ENCODE measurements at regions not wholly inside any gene's neighbourhood (a gene's known extent, or its start where the extent isn't known, plus 50 kb on each side); places are given as distances from the start of the nearest gene placed in this dataset.

DNA sequence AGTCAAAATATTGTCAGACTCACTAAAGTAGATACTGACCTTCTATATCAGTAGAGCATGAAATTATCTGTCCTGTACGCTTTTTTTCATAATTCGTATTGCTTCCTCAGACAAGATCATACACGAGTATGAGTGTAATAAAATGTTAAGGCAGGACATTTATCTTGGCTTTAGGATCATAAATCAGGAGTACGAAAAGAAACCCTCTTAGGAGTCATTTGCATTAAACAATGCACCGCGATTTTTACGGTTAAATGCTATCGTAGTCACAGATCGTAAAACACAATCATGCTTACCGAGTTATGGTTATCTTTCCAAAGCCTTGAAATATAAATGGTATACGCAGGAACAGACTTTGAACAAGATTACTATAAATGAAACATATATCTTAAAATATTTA lies 510.3 kb upstream of the ROBO1 start:
- intact Hi-C loops (cut with DNase I): no loop called here
- Histone ChIP-seq H3K27ac (no peak overlapping the region), H3K9me3 (replicated peaks in 1 of 3) (no peaks in the 10 kb centered on the region), H3K36me3 (replicated peaks in 1 of 2) (no peaks in the 10 kb centered on the region), H3K27me3 (no peaks in the 10 kb centered on the region), H3K4me1 (replicated peaks in 1 of 2) (no peaks in the 10 kb centered on the region), H3K4me3 (no peak overlapping the region)
- 84 to 91% (median 88%) methylated on average over 11 of the region's 11 CpGs for WGBS, 4 donors
- TF ChIP-seq, protein P1, sequence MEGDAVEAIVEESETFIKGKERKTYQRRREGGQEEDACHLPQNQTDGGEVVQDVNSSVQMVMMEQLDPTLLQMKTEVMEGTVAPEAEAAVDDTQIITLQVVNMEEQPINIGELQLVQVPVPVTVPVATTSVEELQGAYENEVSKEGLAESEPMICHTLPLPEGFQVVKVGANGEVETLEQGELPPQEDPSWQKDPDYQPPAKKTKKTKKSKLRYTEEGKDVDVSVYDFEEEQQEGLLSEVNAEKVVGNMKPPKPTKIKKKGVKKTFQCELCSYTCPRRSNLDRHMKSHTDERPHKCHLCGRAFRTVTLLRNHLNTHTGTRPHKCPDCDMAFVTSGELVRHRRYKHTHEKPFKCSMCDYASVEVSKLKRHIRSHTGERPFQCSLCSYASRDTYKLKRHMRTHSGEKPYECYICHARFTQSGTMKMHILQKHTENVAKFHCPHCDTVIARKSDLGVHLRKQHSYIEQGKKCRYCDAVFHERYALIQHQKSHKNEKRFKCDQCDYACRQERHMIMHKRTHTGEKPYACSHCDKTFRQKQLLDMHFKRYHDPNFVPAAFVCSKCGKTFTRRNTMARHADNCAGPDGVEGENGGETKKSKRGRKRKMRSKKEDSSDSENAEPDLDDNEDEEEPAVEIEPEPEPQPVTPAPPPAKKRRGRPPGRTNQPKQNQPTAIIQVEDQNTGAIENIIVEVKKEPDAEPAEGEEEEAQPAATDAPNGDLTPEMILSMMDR (IDR thresholded peaks at IDR 0.05): no peak
- no peak for TF ChIP-seq POLR2A (IDR thresholded peaks at IDR 0.05)
- no peak for DNase-seq

DNA sequence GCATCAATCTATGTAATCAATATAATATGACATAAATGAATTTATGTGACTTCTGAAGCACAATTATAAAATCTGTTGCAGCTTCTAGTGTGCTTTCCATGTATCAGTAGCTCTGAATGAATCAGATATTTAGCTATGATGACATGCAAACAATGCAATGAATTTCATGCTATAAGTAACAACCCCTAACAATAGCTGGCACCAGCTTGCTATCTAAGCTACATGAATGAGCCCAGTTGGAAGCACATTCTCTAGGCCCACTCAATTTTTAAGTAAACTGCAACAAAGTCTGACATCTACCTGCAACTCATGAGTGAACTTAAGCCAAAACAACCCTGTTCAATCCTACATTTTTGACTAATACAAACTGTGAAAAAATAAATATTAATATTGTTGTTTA lies 507.3 kb upstream of the ROBO1 start:
- Histone ChIP-seq H3K9me3 (replicated peaks in 1 of 3) (no peaks in the 10 kb centered on the region), H3K27ac (no peak overlapping the region), H3K4me1 (replicated peaks in 1 of 2) (no peaks in the 10 kb centered on the region), H3K4me3 (no peak overlapping the region), H3K36me3 (replicated peaks in 1 of 2) (no peaks in the 10 kb centered on the region), H3K27me3 (no peaks in the 10 kb centered on the region)
- no peak for TF ChIP-seq POLR2A (IDR thresholded peaks at IDR 0.05)
- TF ChIP-seq, protein P1 (IDR thresholded peaks at IDR 0.05): no peak
- intact Hi-C loops (cut with DNase I): no loop called here
- no peak for DNase-seq

DNA sequence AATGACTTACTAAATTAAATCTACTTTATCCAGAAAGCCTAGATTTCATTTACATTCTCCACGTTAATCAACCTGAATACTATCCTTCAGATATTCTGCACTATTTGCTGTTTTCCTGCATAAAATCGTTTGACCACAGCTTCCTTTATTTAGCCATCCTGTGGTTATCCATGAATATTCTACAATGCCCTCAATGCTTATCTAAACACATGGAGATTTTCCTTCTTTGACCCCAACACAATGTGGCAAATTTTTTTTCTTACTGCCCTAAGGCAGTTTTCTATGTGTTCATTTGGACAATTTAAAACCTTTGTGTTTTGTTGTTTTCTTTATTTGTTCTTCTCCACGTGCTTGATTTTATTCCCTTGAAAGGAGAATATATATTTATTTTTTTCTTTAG lies 495.5 kb upstream of the ROBO1 start:
- Histone ChIP-seq H3K4me1 (replicated peaks in 1 of 2) (no peaks in the 10 kb centered on the region), H3K27ac (no peak overlapping the region), H3K9me3 (replicated peaks in 1 of 3) (no peaks in the 10 kb centered on the region), H3K36me3 (replicated peaks in 1 of 2) (no peaks in the 10 kb centered on the region), H3K4me3 (no peak overlapping the region), H3K27me3 (no peaks in the 10 kb centered on the region)
- WGBS, 4 donors: 43 to 55% (median 50%) methylated on average over 3 of the region's 3 CpGs
- no peak for DNase-seq
- intact Hi-C loops (cut with DNase I): no loop called here
- no peak for TF ChIP-seq POLR2A (IDR thresholded peaks at IDR 0.05)
- TF ChIP-seq, protein P1 (IDR thresholded peaks at IDR 0.05): no peak

DNA sequence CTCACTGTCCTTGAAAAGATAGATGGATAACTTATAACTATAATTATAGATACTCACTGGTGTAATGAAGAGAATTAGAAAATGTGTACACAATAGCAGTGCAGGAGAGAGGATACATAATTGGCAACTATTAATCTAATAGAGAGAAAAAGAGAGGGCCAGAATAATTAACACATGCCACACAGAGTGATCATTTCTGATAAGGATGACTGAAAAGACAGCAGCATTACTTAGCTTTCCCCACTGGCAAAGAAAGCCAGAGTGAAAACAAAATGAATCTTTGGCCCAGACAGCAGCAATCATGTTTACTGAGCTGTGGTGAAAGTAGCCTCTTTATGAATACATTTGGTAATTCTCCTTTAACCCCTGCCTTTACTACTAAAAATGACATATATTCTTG lies 493.3 kb upstream of the ROBO1 start:
- intact Hi-C loops (cut with DNase I): no loop called here
- Histone ChIP-seq H3K4me1 (replicated peaks in 1 of 2) (no peaks in the 10 kb centered on the region), H3K4me3 (no peak overlapping the region), H3K27me3 (no peaks in the 10 kb centered on the region), H3K36me3 (replicated peaks in 1 of 2) (no peaks in the 10 kb centered on the region), H3K27ac (no peak overlapping the region), H3K9me3 (replicated peaks in 1 of 3) (no peaks in the 10 kb centered on the region)
- TF ChIP-seq, protein P1 (IDR thresholded peaks at IDR 0.05): no peak
- no peak for TF ChIP-seq POLR2A (IDR thresholded peaks at IDR 0.05)
- DNase-seq: no peak
